ENCODE measurements at regions not wholly inside any gene's neighbourhood (a gene's known extent, or its start where the extent isn't known, plus 50 kb on each side); places are given as distances from the start of the nearest gene placed in this dataset.

GRCh38 chr3:21345382-21345976 lies 405.5 kb downstream of the ZNF385D start:
- H3K36me3 Mint-ChIP-seq, result no peaks in the 10 kb centered on the region
- POLR2A ChIA-PET, result no interaction called here
- H3K27ac Mint-ChIP-seq, result no peak overlapping the region
- no peak for TF ChIP-seq NR3C1 (CRISPR knock-in tag; conservative IDR thresholded peaks at IDR 0.05; ENCODE audit: low read depth)
- no peak for TF ChIP-seq FOXK1 (CRISPR knock-in tag; IDR thresholded peaks at IDR 0.05)
- no peak for TF ChIP-seq ZNF512 (CRISPR knock-in tag; IDR thresholded peaks at IDR 0.05; ENCODE audit: borderline replicate concordance)
- no peak for TF ChIP-seq ZNF532 (CRISPR knock-in tag; IDR thresholded peaks at IDR 0.05; ENCODE audit: borderline replicate concordance)
- TF ChIP-seq JUN (CRISPR knock-in tag; IDR thresholded peaks at IDR 0.05), result no peak
- TF ChIP-seq, protein P1, sequence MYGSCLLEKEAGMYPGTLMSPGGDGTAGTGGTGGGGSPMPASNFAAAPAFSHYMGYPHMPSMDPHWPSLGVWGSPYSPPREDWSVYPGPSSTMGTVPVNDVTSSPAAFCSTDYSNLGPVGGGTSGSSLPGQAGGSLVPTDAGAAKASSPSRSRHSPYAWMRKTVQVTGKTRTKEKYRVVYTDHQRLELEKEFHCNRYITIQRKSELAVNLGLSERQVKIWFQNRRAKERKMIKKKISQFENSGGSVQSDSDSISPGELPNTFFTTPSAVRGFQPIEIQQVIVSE (CRISPR knock-in tag; IDR thresholded peaks at IDR 0.05; ENCODE audit: borderline replicate concordance), result no peak
- no peak for TF ChIP-seq GABPB1 (CRISPR knock-in tag; IDR thresholded peaks at IDR 0.05)
- TF ChIP-seq TEAD1 (CRISPR knock-in tag; IDR thresholded peaks at IDR 0.05), result no peak
- TF ChIP-seq, protein P2, sequence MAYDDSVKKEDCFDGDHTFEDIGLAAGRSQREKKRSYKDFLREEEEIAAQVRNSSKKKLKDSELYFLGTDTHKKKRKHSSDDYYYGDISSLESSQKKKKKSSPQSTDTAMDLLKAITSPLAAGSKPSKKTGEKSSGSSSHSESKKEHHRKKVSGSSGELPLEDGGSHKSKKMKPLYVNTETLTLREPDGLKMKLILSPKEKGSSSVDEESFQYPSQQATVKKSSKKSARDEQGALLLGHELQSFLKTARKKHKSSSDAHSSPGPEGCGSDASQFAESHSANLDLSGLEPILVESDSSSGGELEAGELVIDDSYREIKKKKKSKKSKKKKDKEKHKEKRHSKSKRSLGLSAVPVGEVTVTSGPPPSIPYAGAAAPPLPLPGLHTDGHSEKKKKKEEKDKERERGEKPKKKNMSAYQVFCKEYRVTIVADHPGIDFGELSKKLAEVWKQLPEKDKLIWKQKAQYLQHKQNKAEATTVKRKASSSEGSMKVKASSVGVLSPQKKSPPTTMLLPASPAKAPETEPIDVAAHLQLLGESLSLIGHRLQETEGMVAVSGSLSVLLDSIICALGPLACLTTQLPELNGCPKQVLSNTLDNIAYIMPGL (CRISPR knock-in tag; IDR thresholded peaks at IDR 0.05), result no peak
- no peak for TF ChIP-seq SP1 (CRISPR knock-in tag; conservative IDR thresholded peaks at IDR 0.05)
- no peak for TF ChIP-seq KAT7 (CRISPR knock-in tag; IDR thresholded peaks at IDR 0.05; ENCODE audit: borderline replicate concordance)
- TF ChIP-seq FOXJ3 (CRISPR knock-in tag; IDR thresholded peaks at IDR 0.05; ENCODE audit: borderline replicate concordance), result no peak
- no peak for TF ChIP-seq MYBL2 (CRISPR knock-in tag; IDR thresholded peaks at IDR 0.05)
- no peak for TF ChIP-seq SMAD4 (CRISPR knock-in tag; IDR thresholded peaks at IDR 0.05)
- TF ChIP-seq, protein P3, sequence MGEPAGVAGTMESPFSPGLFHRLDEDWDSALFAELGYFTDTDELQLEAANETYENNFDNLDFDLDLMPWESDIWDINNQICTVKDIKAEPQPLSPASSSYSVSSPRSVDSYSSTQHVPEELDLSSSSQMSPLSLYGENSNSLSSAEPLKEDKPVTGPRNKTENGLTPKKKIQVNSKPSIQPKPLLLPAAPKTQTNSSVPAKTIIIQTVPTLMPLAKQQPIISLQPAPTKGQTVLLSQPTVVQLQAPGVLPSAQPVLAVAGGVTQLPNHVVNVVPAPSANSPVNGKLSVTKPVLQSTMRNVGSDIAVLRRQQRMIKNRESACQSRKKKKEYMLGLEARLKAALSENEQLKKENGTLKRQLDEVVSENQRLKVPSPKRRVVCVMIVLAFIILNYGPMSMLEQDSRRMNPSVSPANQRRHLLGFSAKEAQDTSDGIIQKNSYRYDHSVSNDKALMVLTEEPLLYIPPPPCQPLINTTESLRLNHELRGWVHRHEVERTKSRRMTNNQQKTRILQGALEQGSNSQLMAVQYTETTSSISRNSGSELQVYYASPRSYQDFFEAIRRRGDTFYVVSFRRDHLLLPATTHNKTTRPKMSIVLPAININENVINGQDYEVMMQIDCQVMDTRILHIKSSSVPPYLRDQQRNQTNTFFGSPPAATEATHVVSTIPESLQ (CRISPR knock-in tag; IDR thresholded peaks at IDR 0.05), result no peak
- no peak for TF ChIP-seq TCF7 (CRISPR knock-in tag; IDR thresholded peaks at IDR 0.05; ENCODE audit: low read depth)
- H3K27me3 Mint-ChIP-seq (ENCODE audit: low read depth), result no peaks in the 10 kb centered on the region
- ATAC-seq (no peak), DNase-seq (ENCODE audit: low spot score) (no peak)
- CTCF ChIA-PET, result no interaction called here
- H3K4me1 Mint-ChIP-seq, result no peaks in the 10 kb centered on the region
- no peak overlapping the region for H3K4me3 Mint-ChIP-seq
- H3K9me3 Mint-ChIP-seq, result no peaks in the 10 kb centered on the region
